Loucy (cell line): ENCODE measurements at regions not wholly inside any gene's neighbourhood (a gene's known extent, or its start where the extent isn't known, plus 50 kb on each side); places are given as distances from the start of the nearest gene placed in this dataset.

Source experiments
- H2AFZ ChIP-seq: fragments of 200-600 bp; sonication (generic); 2 replicates; pipeline ENCODE4 v1.6.0; 2016; ENCODE audit warnings: antibody characterized with exemption, mild to moderate bottlenecking, low read length, moderate library complexity
- H3F3A ChIP-seq: fragments of 200-600 bp; 2 replicates; pipeline ENCODE4 v1.6.0; 2016; ENCODE audit warnings: antibody characterized with exemption, low read depth, mild to moderate bottlenecking
- H3K27me3 ChIP-seq: fragments of 200-600 bp; sonication (generic); 2 replicates; pipeline ENCODE4 v1.6.1; 2014; ENCODE audit warnings: low read length, mild to moderate bottlenecking; ENCODE audit not compliant: insufficient read depth, poor library complexity, severe bottlenecking
- H3K36me3 ChIP-seq: fragments of 200-600 bp; sonication (generic); 2 replicates; pipeline ENCODE4 v1.6.1; 2016; ENCODE audit warnings: low read length; ENCODE audit not compliant: insufficient read depth
- H3K4me1 ChIP-seq: fragments of 200-600 bp; sonication (generic); 2 replicates; pipeline ENCODE4 v1.5.1; 2014; ENCODE audit warnings: low read length, mild to moderate bottlenecking; ENCODE audit not compliant: insufficient read depth, poor library complexity, severe bottlenecking
- H3K4me2 ChIP-seq: fragments of 200-600 bp; sonication (generic); 2 replicates; pipeline ENCODE4 v1.6.0; 2014; ENCODE audit warnings: antibody characterized with exemption, low read length, low read depth, mild to moderate bottlenecking; ENCODE audit not compliant: poor library complexity, severe bottlenecking
- H3K4me3 ChIP-seq: fragments of 200-600 bp; sonication (generic); 2 replicates; pipeline ENCODE4 v1.5.1; 2014; ENCODE audit warnings: low read length, mild to moderate bottlenecking, mixed read lengths; ENCODE audit not compliant: poor library complexity, severe bottlenecking
- H3K79me2 ChIP-seq: fragments of 200-600 bp; sonication (generic); 2 replicates; pipeline ENCODE4 v1.6.1; 2014; ENCODE audit warnings: low read length; ENCODE audit not compliant: insufficient read depth
- H3K9ac ChIP-seq: fragments of 200-600 bp; sonication (generic); 2 replicates; pipeline ENCODE4 v1.6.0; 2014; ENCODE audit warnings: mild to moderate bottlenecking, low read depth, low read length, moderate library complexity; ENCODE audit not compliant: poor library complexity, severe bottlenecking
- H3K9me2 ChIP-seq: fragments of 200-600 bp; sonication (generic); replicated peaks from 2 replicates; pipeline ENCODE4 v1.6.1; 2016; ENCODE audit warnings: low read depth, low read length, mixed read lengths
- H3K9me3 ChIP-seq: fragments of 200-600 bp; sonication (generic); 2 replicates; pipeline ENCODE4 v1.6.1; 2014; ENCODE audit warnings: mild to moderate bottlenecking, antibody characterized with exemption, low read length, low read depth; ENCODE audit not compliant: insufficient read depth
- H4K20me1 ChIP-seq: fragments of 200-600 bp; sonication (generic); 2 replicates; pipeline ENCODE4 v1.6.0; 2014; ENCODE audit warnings: antibody characterized with exemption, low read length, mild to moderate bottlenecking; ENCODE audit not compliant: insufficient read depth, poor library complexity, severe bottlenecking
- CTCF ChIP-seq: fragments of 200-600 bp; sonication (generic); conservative IDR thresholded peaks from 2 replicates; pipeline ENCODE4 v1.5.1; 2014; ENCODE audit warnings: mild to moderate bottlenecking, antibody characterized with exemption, low read length
- EZH2phosphoT487 ChIP-seq: fragments of 200-600 bp; IDR thresholded peaks from 2 replicates; pipeline ENCODE4 v1.6.1; 2018; ENCODE audit warnings: antibody characterized with exemption, mild to moderate bottlenecking, moderate library complexity, borderline replicate concordance

- Histone ChIP-seq H3K4me1 (no peaks in the 10 kb centered on the region), H3K9ac (no peak overlapping the region), H3K79me2 (no peaks in the 10 kb centered on the region), H3K27me3 (no peaks in the 10 kb centered on the region), H3K36me3 (no peaks in the 10 kb centered on the region), H2AFZ (no peak overlapping the region), H3K4me3 (no peak overlapping the region), H3K9me3 (no peaks in the 10 kb centered on the region), H3K4me2 (no peak overlapping the region), H3K9me2 (no peaks in the 10 kb centered on the region), H4K20me1 (no peaks in the 10 kb centered on the region), H3F3A (no peaks in the 10 kb centered on the region)
- TF ChIP-seq EZH2phosphoT487: no peak
Measured at GRCh38 chr10:65112573-65112972, 1591.4 kb downstream of the REEP3 start.

GRCh38 chr10:65123120-65123519, 1601.9 kb downstream of the REEP3 start:
- no peak overlapping the region for H3K9ac ChIP-seq
- peaks cover 4% of the 10 kb centered on the region for H4K20me1 ChIP-seq
- no peaks in the 10 kb centered on the region for H3K9me2 ChIP-seq
- no peaks in the 10 kb centered on the region for H3K79me2 ChIP-seq
- H2AFZ ChIP-seq: no peak overlapping the region
- H3K4me1 ChIP-seq: no peaks in the 10 kb centered on the region
- no peak overlapping the region for H3K4me3 ChIP-seq
- H3K9me3 ChIP-seq: no peaks in the 10 kb centered on the region
- TF ChIP-seq CTCF: no peak
- TF ChIP-seq EZH2phosphoT487: no peak
- H3F3A ChIP-seq: no peaks in the 10 kb centered on the region
- H3K4me2 ChIP-seq: no peak overlapping the region
- H3K27me3 ChIP-seq: no peaks in the 10 kb centered on the region
- no peaks in the 10 kb centered on the region for H3K36me3 ChIP-seq

- Histone ChIP-seq H3K9me2 (no peaks in the 10 kb centered on the region), H4K20me1 (peaks cover 4% of the 10 kb centered on the region)
- TF ChIP-seq EZH2phosphoT487: no peak
- no peak for TF ChIP-seq CTCF
Measured at GRCh38 chr10:65125212-65125611, 1604.0 kb downstream of the REEP3 start.

GRCh38 chr10:65126288-65126687, 1605.1 kb downstream of the REEP3 start:
- no peaks in the 10 kb centered on the region for H3F3A ChIP-seq
- H4K20me1 ChIP-seq: peaks cover 4% of the 10 kb centered on the region
- no peaks in the 10 kb centered on the region for H3K4me1 ChIP-seq
- no peaks in the 10 kb centered on the region for H3K36me3 ChIP-seq
- H2AFZ ChIP-seq: no peak overlapping the region
- H3K9ac ChIP-seq: no peak overlapping the region
- TF ChIP-seq EZH2phosphoT487 (no peak), CTCF (no peak)
- H3K4me3 ChIP-seq: no peak overlapping the region
- no peaks in the 10 kb centered on the region for H3K9me3 ChIP-seq
- no peak overlapping the region for H3K4me2 ChIP-seq
- no peaks in the 10 kb centered on the region for H3K9me2 ChIP-seq
- H3K27me3 ChIP-seq: no peaks in the 10 kb centered on the region
- H3K79me2 ChIP-seq: no peaks in the 10 kb centered on the region

More at GRCh38 chr10:65125212-65125611, 1604.0 kb downstream of the REEP3 start:
- Histone ChIP-seq H3K27me3 (no peaks in the 10 kb centered on the region), H3K36me3 (no peaks in the 10 kb centered on the region), H3K4me2 (no peak overlapping the region), H3K9me3 (no peaks in the 10 kb centered on the region), H3K4me1 (no peaks in the 10 kb centered on the region), H2AFZ (no peak overlapping the region), H3K4me3 (no peak overlapping the region), H3F3A (no peaks in the 10 kb centered on the region), H3K79me2 (no peaks in the 10 kb centered on the region), H3K9ac (no peak overlapping the region)
